22Rv1 (cell line): ENCODE measurements at regions not wholly inside any gene's neighbourhood (a gene's known extent, or its start where the extent isn't known, plus 50 kb on each side); places are given as distances from the start of the nearest gene placed in this dataset.

ENCODE experiments used
- H3K27ac ChIP-seq: fragments of 450-650 bp; 2 replicates; pipeline ENCODE4 v1.5.1; 2017
- CTCF ChIP-seq: fragments of 450-650 bp; IDR thresholded peaks from 2 replicates; pipeline ENCODE4 v1.5.1; 2017; ENCODE audit warnings: mild to moderate bottlenecking
- ZFX ChIP-seq: fragments of 450-650 bp; IDR thresholded peaks from 2 replicates; pipeline ENCODE4 v1.6.1; 2017; ENCODE audit warnings: antibody characterized with exemption, borderline replicate concordance

DNA sequence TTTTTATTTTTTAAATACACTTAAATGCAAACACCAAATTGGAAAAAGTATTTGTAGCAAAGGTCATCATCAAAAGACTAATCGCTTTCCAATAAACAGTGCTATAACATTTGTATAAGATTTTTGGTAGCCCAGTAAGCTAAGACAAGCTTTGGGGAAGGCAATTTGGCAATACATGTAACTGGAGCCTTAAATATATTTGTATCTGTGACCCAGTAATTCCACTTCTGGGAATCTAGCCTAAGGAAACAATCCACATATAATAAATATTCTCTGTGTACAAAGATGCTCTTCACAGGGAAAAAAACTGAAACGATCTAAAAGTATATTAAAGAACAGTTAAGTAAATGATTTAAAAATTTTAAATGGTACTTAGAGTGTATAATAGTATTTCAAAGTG lies 65.5 kb upstream of the TJP1 start:
- H3K27ac ChIP-seq, result no peak overlapping the region
- TF ChIP-seq ZFX (no peak), CTCF (no peak)

DNA sequence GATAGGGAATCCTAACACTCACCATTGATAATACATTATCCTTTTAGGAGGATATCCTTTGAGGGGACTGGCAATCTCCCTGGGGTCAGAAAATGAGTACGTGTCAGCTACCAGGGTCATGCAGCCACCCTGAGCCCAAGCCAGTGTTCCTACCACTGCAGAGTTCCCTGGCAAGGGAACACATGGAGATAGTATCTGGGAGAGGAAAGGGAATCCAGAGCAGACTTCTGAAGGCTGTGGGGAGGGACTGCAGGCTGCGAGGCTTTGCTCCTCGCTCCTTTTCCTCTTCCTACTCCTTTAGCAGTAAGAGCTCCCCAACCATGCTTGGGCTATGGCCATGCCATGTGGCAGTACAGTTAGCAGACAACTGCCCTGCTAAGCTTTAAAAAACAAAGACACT lies 62.9 kb upstream of the TJP1 start:
- no peak for TF ChIP-seq CTCF
- no peak for TF ChIP-seq ZFX
- no peak overlapping the region for H3K27ac ChIP-seq

- H3K27ac ChIP-seq, result no peak overlapping the region
- TF ChIP-seq CTCF, result no peak
- TF ChIP-seq ZFX, result no peak
Observed at GRCh38 chr15:29883126-29883525, 60.9 kb upstream of the TJP1 start.

DNA sequence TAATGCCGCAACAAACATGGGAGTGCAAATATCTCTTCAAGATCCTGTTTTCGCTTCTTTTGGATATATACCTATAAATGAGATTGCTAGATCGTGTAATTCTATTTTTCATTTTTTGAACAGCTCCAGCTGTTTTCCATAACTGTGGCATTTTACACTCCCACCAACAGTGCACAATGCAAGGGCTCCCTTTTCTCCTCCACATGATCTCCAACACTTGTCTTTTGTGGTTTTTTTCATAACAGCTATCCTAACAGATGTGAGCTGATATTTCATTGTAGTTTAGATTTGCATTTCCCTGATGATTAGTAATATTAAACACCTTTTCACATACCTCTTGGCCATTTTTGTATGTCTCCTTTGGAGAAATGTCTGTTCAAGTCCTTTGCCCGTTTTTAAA lies 58.6 kb upstream of the TJP1 start:
- no peak overlapping the region for H3K27ac ChIP-seq
- no peak for TF ChIP-seq CTCF
- TF ChIP-seq ZFX, result no peak

- TF ChIP-seq CTCF (no peak), ZFX (no peak)
- H3K27ac ChIP-seq, result no peak overlapping the region
Observed at GRCh38 chr15:29880341-29880740, 58.1 kb upstream of the TJP1 start.

GRCh38 chr15:29874977-29875376 lies 52.7 kb upstream of the TJP1 start:
- TF ChIP-seq ZFX (no peak), CTCF (no peak)
- H3K27ac ChIP-seq, result no peak overlapping the region

DNA sequence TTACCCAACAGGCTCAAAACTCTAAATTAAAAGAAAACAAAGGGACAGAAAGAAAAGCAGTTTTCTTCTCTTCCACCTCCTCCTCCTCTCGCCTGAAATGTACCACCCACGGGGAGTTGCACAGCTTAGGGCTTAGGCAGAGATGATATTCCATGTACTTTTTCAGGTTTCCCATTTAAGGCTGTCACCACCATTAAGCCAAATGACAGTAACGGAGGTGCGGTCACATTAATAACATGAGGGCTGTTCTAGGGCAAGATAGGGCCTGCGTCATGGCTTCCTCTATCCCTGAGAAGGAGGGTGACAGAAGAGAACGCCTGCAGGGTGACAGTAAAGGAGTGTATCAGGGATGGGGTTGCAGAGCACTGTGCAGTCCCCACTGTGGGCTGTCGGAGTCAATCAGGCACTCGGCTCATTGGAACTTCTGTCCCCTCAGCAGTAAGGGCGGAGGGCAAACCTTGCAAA lies 51.7 kb upstream of the TJP1 start:
- no peak overlapping the region for H3K27ac ChIP-seq
- TF ChIP-seq CTCF (no peak), ZFX (no peak)
